Right cardiac atrium (tissue), 5 donors: ENCODE measurements at regions not wholly inside any gene's neighbourhood (a gene's known extent, or its start where the extent isn't known, plus 50 kb on each side); places are given as distances from the start of the nearest gene placed in this dataset.
A peak's percentile ranks its signal among the peaks of the same experiment; 100 is the strongest.
"Not testable (repeated sequence)": the region's sequence is repeated elsewhere in the genome, so short reads cannot be mapped to it uniquely, and the experiment has no call there.

Experiments used
- ATAC-seq, 2 donors: fragments of 200-7000 bp; cut with Tn5 transposase; one replicate each; pipeline versions ENCODE4 v1.8.0 to v1.9.1; 2020; ENCODE audit warnings: moderate library complexity in 2 of 2, mild to moderate bottlenecking in 1 of 2
- DNase-seq, 3 donors: peaks; one replicate each; pipeline ENCODE4 v3.0.0-alpha.2; 2020
- H3K27ac ChIP-seq: one replicate; pipeline ENCODE4 v1.5.1; 2013; ENCODE audit warnings: mild to moderate bottlenecking, low read length, control low read depth, moderate library complexity
- H3K27me3 ChIP-seq: one replicate; pipeline ENCODE4 v1.6.1; 2013; ENCODE audit not compliant: control insufficient read depth, insufficient read depth
- H3K4me1 ChIP-seq: one replicate; pipeline ENCODE4 v1.6.1; 2013; ENCODE audit warnings: low read length; ENCODE audit not compliant: control insufficient read depth, insufficient read depth
- H3K4me3 ChIP-seq: one replicate; pipeline ENCODE4 v1.5.1; 2013; ENCODE audit warnings: low read length, control low read depth
- H3K9me3 ChIP-seq: one replicate; pipeline ENCODE4 v1.6.1; 2013; ENCODE audit warnings: low read length; ENCODE audit not compliant: control insufficient read depth
- WGBS: extraction: QIAGEN DNeasy Blood & Tissue Kit; methylation state at CpG from one replicate; pipeline ENCODE4 v1.1.7; 2013; 5-methylcytosine and 5-hydroxymethylcytosine counted together
- intact Hi-C, 4 donors: fragments of 100-400 bp; cut with DNase I; formaldehyde crosslinking; loops; one replicate each; pipeline versions ENCODE4 v1.11.0 to v1.14.0; 2022 to 2023
- donor health status: healthy with polysubstance abuse.
- donor health status: DM: no; HTN: yes; CAD: no.
- donor health status: DM: no; HTN: no; CAD: no.
- donor health status: DM: no; HTN: yes; CAD: no; lungs with severe emphysema.
- donor health status: DM: yes; HTN: yes; CAD: no.

- Histone ChIP-seq H3K4me1 (no peaks in the 10 kb centered on the region), H3K4me3 (no peak overlapping the region), H3K27ac (no peak overlapping the region), H3K9me3 (no peaks in the 10 kb centered on the region), H3K27me3 (no peaks in the 10 kb centered on the region)
- ATAC-seq (no peak), DNase-seq (no peak)
- intact Hi-C loops, result no loop called here
These were observed 1271.0 kb downstream of the BRINP3 start for GRCh38 chr1:189206617-189207016.

GRCh38 chr1:189211742-189212141, 1265.9 kb downstream of the BRINP3 start:
- DNase-seq, result no peak
- ATAC-seq, result no peak
- Histone ChIP-seq H3K9me3 (no peaks in the 10 kb centered on the region), H3K4me3 (no peak overlapping the region), H3K27me3 (no peaks in the 10 kb centered on the region), H3K4me1 (no peaks in the 10 kb centered on the region), H3K27ac (no peak overlapping the region)
- intact Hi-C loops, result no loop called here
- 72% methylated on average over 3 of the region's 3 CpGs for WGBS

GRCh38 chr1:189212606-189213005, 1265.1 kb downstream of the BRINP3 start:
- no peak for DNase-seq
- WGBS, result 38% methylated on average over 2 of the region's 2 CpGs
- H3K9me3 ChIP-seq, result no peaks in the 10 kb centered on the region
- intact Hi-C loops, result no loop called here
- no peaks in the 10 kb centered on the region for H3K27me3 ChIP-seq
- no peak overlapping the region for H3K27ac ChIP-seq
- no peak overlapping the region for H3K4me3 ChIP-seq
- H3K4me1 ChIP-seq, result no peaks in the 10 kb centered on the region
- no peak for ATAC-seq

DNA sequence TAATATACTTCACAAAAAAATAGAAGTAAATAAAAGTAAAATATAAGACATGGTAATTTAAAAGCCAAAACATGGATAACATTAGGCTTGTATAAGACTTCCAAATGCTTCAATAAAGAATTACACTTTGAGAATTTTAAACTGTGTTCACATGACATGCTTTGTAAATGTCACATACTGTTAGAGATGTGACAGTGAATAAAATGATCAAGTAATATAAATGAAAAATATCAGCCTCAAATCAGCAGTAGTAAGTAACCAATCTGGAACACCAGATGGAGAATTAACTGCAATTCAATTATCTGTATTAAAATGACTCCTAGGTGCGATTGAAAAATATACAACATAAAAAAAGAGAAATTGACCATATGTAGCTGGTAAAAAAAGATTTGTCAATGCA, 1260.8 kb downstream of the BRINP3 start:
- H3K4me3 ChIP-seq, result no peak overlapping the region
- ATAC-seq, result no peak
- 78% methylated on average over 1 of the region's 1 CpG for WGBS
- no peak for DNase-seq
- no peak overlapping the region for H3K27ac ChIP-seq
- intact Hi-C loops, result no loop called here
- no peaks in the 10 kb centered on the region for H3K27me3 ChIP-seq
- H3K4me1 ChIP-seq, result no peaks in the 10 kb centered on the region
- H3K9me3 ChIP-seq, result no peaks in the 10 kb centered on the region

DNA sequence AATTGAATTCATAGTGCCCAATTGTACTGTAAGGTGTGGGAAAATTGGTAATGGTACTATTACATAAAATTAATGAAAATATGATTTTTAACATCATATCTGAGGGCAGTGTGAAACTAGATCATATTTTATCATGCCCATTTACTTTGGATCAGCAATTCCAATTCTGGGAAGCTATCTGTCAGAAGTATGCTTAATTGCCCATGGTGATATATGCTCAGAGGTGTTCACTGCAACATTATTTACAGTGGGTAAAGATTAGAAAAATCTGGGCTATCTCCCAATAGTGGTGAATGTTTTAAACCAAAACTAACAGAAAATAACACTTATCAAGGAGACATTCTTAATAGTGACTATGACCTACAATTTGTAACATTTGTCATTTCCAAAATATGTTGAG, 1260.0 kb downstream of the BRINP3 start:
- no peaks in the 10 kb centered on the region for H3K9me3 ChIP-seq
- H3K4me1 ChIP-seq, result no peaks in the 10 kb centered on the region
- no peak overlapping the region for H3K4me3 ChIP-seq
- DNase-seq (no peak), ATAC-seq (no peak)
- H3K27ac ChIP-seq, result no peak overlapping the region
- intact Hi-C loops, result no loop called here
- H3K27me3 ChIP-seq, result no peaks in the 10 kb centered on the region

DNA sequence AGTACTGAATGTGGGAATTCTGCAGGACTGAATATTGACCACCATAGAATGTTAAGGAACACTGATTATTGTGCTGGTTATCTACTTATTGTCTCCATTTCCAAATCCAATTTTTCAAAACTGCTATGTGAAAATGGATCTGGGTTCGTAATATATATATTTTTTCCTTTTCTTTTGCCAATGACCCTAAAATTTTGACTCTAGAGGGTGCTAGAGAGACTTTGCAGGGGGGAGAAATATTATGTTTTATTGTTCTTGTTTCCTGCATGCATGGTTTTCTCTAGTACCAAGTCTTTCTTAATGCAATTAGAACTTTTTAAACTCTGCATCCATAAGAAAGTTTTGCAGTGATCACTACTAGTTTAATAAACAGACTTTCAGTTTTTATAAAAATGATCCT, 1256.9 kb downstream of the BRINP3 start:
- Histone ChIP-seq H3K4me1 (no peaks in the 10 kb centered on the region), H3K9me3 (no peaks in the 10 kb centered on the region), H3K27ac (no peak overlapping the region), H3K4me3 (no peak overlapping the region), H3K27me3 (no peaks in the 10 kb centered on the region)
- no peak for DNase-seq
- ATAC-seq, result no peak
- intact Hi-C loops, result no loop called here
- WGBS, result 71% methylated on average over 1 of the region's 1 CpG

- H3K4me1 ChIP-seq, H3K27ac ChIP-seq, intact Hi-C loops, ATAC-seq, H3K4me3 ChIP-seq, H3K27me3 ChIP-seq, H3K9me3 ChIP-seq: not testable (repeated sequence)
- WGBS, result 96% methylated on average over 28 of the region's 28 CpGs
- peak in 1 of 3 donors; percentile 51 for DNase-seq
These were observed 1251.9 kb downstream of the BRINP3 start for GRCh38 chr1:189225794-189226145.

DNA sequence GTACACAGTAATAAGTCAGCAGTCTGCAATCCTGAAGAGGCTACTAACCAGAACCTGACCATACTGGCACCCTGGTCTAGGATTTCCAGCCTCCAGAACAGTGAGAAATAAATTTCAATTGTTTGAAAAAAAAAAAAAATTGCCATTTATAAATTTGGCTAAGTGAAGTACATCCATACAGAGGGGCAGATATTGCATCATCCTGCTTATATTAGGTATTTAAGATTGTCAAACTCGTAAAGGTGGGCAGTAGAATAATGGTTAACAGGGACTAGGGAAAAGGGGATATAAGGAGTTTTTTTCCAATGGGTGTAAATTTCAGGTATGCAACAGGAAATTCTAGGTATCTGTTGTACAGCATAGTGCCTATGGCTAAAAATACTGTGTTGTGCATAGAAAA, 1250.9 kb downstream of the BRINP3 start:
- Histone ChIP-seq H3K4me3 (no peak overlapping the region), H3K4me1 (no peaks in the 10 kb centered on the region), H3K27ac (no peak overlapping the region), H3K27me3 (no peaks in the 10 kb centered on the region), H3K9me3 (no peaks in the 10 kb centered on the region)
- DNase-seq, result no peak
- intact Hi-C loops, result no loop called here
- WGBS, result 78% methylated on average over 1 of the region's 1 CpG
- no peak for ATAC-seq

DNA sequence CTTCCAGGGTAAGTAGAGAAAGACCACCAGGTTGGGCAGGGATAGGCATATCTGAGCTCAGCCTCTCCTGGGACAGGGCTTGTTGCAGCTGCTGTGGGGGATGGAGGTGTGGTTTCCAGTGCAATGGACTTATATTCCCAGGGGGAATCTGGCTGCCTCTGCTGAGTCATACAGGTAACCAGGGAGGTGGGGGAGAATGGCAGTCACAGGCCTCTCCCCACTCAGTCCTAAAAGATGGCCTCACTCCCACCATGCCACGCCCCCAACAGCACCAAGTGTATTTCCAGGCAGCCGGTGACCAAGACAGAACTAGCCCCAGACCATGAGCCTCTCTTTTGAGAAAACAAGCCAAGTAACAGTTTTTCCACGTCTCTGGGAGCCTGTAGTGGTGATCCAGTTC, 1240.7 kb downstream of the BRINP3 start:
- no peak for DNase-seq
- Histone ChIP-seq H3K9me3 (no peaks in the 10 kb centered on the region), H3K4me3 (no peak overlapping the region), H3K27me3 (no peaks in the 10 kb centered on the region), H3K4me1 (no peaks in the 10 kb centered on the region), H3K27ac (no peak overlapping the region)
- WGBS, result 71% methylated on average over 3 of the region's 3 CpGs
- no peak for ATAC-seq
- intact Hi-C loops, result no loop called here

GRCh38 chr1:189253601-189254350, 1223.9 kb downstream of the BRINP3 start:
- WGBS, result 81% methylated on average over 18 of the region's 18 CpGs
- H3K27ac ChIP-seq, result no peak overlapping the region
- DNase-seq (peak in 1 of 3 donors; percentile 37), ATAC-seq (no peak)
- intact Hi-C loops, result no loop called here
- H3K4me1 ChIP-seq, result no peaks in the 10 kb centered on the region
- no peak overlapping the region for H3K4me3 ChIP-seq
- no peaks in the 10 kb centered on the region for H3K27me3 ChIP-seq
- no peaks in the 10 kb centered on the region for H3K9me3 ChIP-seq

DNA sequence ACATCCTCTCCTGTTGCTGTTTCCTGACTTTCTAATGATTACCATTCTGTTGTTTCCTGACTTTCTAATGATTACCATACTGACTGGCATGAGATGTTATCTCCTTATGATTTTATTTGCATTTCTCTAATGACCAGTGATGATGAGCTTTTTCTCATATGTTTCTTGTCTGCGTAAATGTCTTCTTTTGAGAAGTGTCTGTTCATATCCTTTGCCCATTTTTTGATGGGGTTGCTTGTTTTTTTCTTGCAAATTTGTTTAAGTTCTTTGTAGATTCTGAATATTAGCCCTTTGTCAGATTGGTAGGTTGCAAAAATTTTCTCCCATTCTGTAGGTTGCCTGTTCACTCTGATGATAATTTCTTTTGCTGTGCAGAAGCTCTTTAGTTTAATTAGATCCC, 1216.5 kb downstream of the BRINP3 start:
- ATAC-seq, H3K4me3 ChIP-seq, intact Hi-C loops, H3K27me3 ChIP-seq, H3K27ac ChIP-seq, H3K9me3 ChIP-seq, H3K4me1 ChIP-seq, DNase-seq: not testable (repeated sequence)
- 96% methylated on average over 1 of the region's 1 CpG for WGBS

- H3K27me3 ChIP-seq, result no peaks in the 10 kb centered on the region
- no peaks in the 10 kb centered on the region for H3K4me1 ChIP-seq
- H3K9me3 ChIP-seq, result peaks cover 4% of the 10 kb centered on the region
- DNase-seq (no peak), ATAC-seq (no peak)
- intact Hi-C loops, result no loop called here
- H3K4me3 ChIP-seq, result no peak overlapping the region
- 61% methylated on average over 2 of the region's 2 CpGs for WGBS
- no peak overlapping the region for H3K27ac ChIP-seq
These were observed 1208.7 kb downstream of the BRINP3 start for GRCh38 chr1:189269011-189269410.
